Suprapubic skin (tissue), 4 donors: ENCODE measurements at regions not wholly inside any gene's neighbourhood (a gene's known extent, or its start where the extent isn't known, plus 50 kb on each side); places are given as distances from the start of the nearest gene placed in this dataset.

ENCODE experiments used
- DNase-seq, 2 donors: peaks; one replicate each; pipeline ENCODE4 v3.0.0-alpha.2; 2019; ENCODE audit warnings: low spot score in 2 of 2
- H3K27ac ChIP-seq: fragments of 200-600 bp; sonication (generic); one replicate; pipeline ENCODE4 v1.5.1; 2019
- H3K27me3 ChIP-seq: fragments of 200-600 bp; sonication (generic); one replicate; pipeline ENCODE4 v1.5.1; 2019
- H3K36me3 ChIP-seq: fragments of 200-600 bp; sonication (generic); one replicate; pipeline ENCODE4 v1.5.1; 2019
- H3K4me1 ChIP-seq: fragments of 200-600 bp; sonication (generic); one replicate; pipeline ENCODE4 v1.5.1; 2019
- H3K4me3 ChIP-seq: fragments of 200-600 bp; sonication (generic); one replicate; pipeline ENCODE4 v1.5.1; 2019; ENCODE audit warnings: mild to moderate bottlenecking
- H3K9me3 ChIP-seq: fragments of 200-600 bp; sonication (generic); one replicate; pipeline ENCODE4 v1.5.1; 2019
- CTCF ChIP-seq, 2 donors: fragments of 200-600 bp in 1 of 2; fragments of 450-650 bp in 1 of 2; sonication (generic) in 1 of 2; IDR thresholded peaks; one replicate each; pipeline ENCODE4 v1.5.1; 2016 to 2019; ENCODE audit warnings: antibody characterized with exemption in 2 of 2, mild to moderate bottlenecking in 1 of 2, moderate library complexity in 1 of 2
- EP300 ChIP-seq: sonication (generic); formaldehyde crosslinking; IDR thresholded peaks from one replicate; pipeline ENCODE4 v1.6.1; 2017; ENCODE audit warnings: antibody characterized with exemption
- POLR2A ChIP-seq, 2 donors: fragments of 450-650 bp; IDR thresholded peaks; one replicate each; pipeline ENCODE4 v1.6.1; 2017; ENCODE audit warnings: antibody characterized with exemption in 2 of 2, mild to moderate bottlenecking in 2 of 2, moderate library complexity in 2 of 2
- POLR2AphosphoS5 ChIP-seq, 3 donors: sonication (generic); formaldehyde crosslinking; IDR thresholded peaks; one replicate each; pipeline ENCODE4 v1.6.1; 2017; ENCODE audit warnings: antibody characterized with exemption in 3 of 3
- WGBS: methylation state at CpG from one replicate; pipeline ENCODE4 v1.1.5; 2018; 5-methylcytosine and 5-hydroxymethylcytosine counted together

DNA sequence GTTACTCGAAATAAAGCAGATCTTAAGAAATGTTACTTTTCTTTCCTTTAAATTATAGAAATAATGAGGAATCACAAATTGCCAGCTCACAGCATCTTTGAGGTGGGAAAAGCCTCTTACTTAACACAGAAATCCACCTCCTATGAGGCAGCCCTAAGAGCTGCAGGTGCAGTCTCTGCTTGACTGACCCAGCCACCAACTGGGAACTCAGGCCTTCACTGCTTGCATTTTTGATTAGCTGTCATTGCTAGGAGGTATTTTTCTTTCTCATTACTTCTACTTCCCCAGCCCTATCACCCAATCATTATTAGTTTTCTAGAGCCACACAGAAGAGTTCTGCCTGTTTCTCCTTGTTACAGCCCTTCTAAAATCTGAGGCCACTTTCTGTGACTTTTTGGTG is 416.5 kb upstream of the KLF4 start:
- WGBS = 88% methylated on average over 1 of the region's 1 CpG
- no peak overlapping the region for H3K27ac ChIP-seq

DNA sequence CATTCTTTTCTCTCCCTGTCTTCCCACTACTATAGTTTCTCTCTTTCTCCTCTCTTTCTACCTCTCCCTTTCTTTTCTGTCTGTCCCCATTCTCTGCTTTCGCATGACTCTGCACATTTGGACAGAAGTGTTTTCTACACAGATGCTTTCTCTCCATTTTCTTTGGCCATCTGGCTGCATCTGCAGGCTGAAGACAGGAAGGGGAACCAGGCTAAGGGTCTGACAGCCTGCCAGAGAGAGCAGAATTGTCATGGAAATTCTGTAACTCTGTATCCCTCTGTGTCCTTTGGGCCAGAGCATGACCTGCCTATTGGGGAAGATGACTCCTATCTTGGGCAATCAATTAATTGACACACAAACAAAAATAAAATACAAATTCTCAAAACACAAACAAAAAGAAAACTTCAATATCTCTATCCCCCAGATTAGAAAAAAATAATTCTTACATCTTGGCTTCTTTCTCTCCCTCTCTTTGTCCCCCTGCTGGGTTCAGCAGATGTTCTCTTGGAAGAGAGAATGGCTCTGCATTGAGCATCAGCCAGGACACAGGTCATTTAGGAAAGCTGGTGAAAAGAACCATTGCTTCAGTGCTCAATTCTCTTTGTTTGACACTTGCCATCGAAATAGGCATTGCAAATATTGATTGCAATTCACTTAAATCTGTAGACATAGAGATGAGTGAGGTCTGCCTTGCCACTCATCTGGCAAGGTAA is 415.9 kb upstream of the KLF4 start:
- Histone ChIP-seq H3K27ac (no peak overlapping the region), H3K9me3 (no peaks in the 10 kb centered on the region), H3K27me3 (no peaks in the 10 kb centered on the region), H3K4me3 (no peak overlapping the region), H3K4me1 (no peaks in the 10 kb centered on the region), H3K36me3 (no peaks in the 10 kb centered on the region)
- no peak for DNase-seq
- TF ChIP-seq POLR2AphosphoS5 (IDR thresholded peaks at IDR 0.05) (no peak), POLR2A (IDR thresholded peaks at IDR 0.05) (no peak), EP300 (no peak), CTCF (IDR thresholded peaks at IDR 0.05) (no peak)
- WGBS = 70% methylated on average over 2 of the region's 2 CpGs

More for the DNA sequence above, 416.5 kb upstream of the KLF4 start:
- no peaks in the 10 kb centered on the region for H3K4me1 ChIP-seq
- no peaks in the 10 kb centered on the region for H3K27me3 ChIP-seq
- H3K36me3 ChIP-seq = no peaks in the 10 kb centered on the region
- no peak for TF ChIP-seq EP300
- no peaks in the 10 kb centered on the region for H3K9me3 ChIP-seq
- no peak overlapping the region for H3K4me3 ChIP-seq
- no peak for DNase-seq

- Histone ChIP-seq H3K4me3 (no peak overlapping the region), H3K36me3 (no peaks in the 10 kb centered on the region), H3K27ac (no peak overlapping the region), H3K9me3 (no peaks in the 10 kb centered on the region), H3K27me3 (no peaks in the 10 kb centered on the region), H3K4me1 (no peaks in the 10 kb centered on the region)
- no peak for DNase-seq
- TF ChIP-seq EP300 (no peak), CTCF (IDR thresholded peaks at IDR 0.05) (no peak), POLR2AphosphoS5 (IDR thresholded peaks at IDR 0.05) (no peak), POLR2A (IDR thresholded peaks at IDR 0.05) (no peak)
- 100% methylated on average over 1 of the region's 1 CpG for WGBS
Observed at GRCh38 chr9:107899961-107900330, 410.4 kb upstream of the KLF4 start.

DNA sequence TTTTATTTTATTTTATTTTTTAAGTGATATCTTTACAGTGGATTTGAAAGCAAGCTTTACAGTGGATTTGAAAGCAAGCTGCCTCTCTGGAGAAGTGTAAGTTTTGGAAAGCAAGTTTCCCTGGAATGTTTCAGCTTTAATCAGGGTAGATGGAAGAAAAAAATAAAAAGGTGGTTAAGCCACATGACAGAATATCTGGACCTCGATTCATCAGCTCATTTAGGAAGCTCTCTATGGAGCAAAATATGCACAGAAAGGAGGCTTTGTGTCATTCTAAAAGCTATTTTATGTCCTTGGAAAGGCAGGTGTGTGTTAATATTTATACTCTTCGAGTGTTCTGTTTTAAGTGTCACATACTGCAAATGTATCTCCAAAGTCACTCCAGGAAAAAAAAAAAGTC is 409.2 kb upstream of the KLF4 start:
- TF ChIP-seq POLR2A (IDR thresholded peaks at IDR 0.05) = no peak
- TF ChIP-seq POLR2AphosphoS5 (IDR thresholded peaks at IDR 0.05) = no peak
- TF ChIP-seq CTCF (IDR thresholded peaks at IDR 0.05) = no peak
- no peak for TF ChIP-seq EP300
- H3K27ac ChIP-seq = no peak overlapping the region
- WGBS = 58% methylated on average over 2 of the region's 2 CpGs
- no peaks in the 10 kb centered on the region for H3K36me3 ChIP-seq
- H3K9me3 ChIP-seq = no peaks in the 10 kb centered on the region
- DNase-seq = no peak
- no peaks in the 10 kb centered on the region for H3K27me3 ChIP-seq
- no peaks in the 10 kb centered on the region for H3K4me1 ChIP-seq
- no peak overlapping the region for H3K4me3 ChIP-seq

- Histone ChIP-seq H3K36me3 (no peaks in the 10 kb centered on the region), H3K27me3 (no peaks in the 10 kb centered on the region), H3K4me3 (no peak overlapping the region), H3K27ac (no peak overlapping the region), H3K4me1 (no peaks in the 10 kb centered on the region), H3K9me3 (no peaks in the 10 kb centered on the region)
- TF ChIP-seq POLR2A (IDR thresholded peaks at IDR 0.05) = no peak
- no peak for DNase-seq
- 86% methylated on average over 1 of the region's 1 CpG for WGBS
Observed at GRCh38 chr9:107896544-107896943, 407.0 kb upstream of the KLF4 start.

DNA sequence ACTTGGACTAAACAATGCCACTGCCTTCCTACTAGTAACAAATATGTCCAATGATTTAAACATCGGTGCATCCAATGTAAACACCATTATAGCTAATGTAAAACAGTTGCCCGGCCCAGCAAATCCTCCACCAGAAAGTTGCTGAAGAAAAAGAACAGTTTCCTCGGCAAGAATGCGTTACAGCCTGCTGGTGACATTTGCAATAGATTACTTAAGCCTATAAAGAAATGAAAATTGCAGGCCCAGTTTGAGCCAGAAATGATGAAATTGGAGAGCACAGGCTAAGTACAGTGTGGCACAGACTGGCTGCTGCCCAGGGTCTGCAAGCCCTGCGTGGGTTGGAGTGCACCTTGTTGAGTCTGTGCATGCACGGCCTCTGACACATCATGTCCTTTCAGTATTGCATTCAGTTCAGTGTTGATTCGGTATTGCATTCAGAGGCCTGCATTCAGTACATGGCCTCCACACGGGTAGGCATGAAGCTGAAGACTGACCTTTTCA is 406.0 kb upstream of the KLF4 start:
- no peak overlapping the region for H3K27ac ChIP-seq
- TF ChIP-seq CTCF (IDR thresholded peaks at IDR 0.05) = no peak
- TF ChIP-seq EP300 = no peak
- TF ChIP-seq POLR2A (IDR thresholded peaks at IDR 0.05) = no peak
- no peak for TF ChIP-seq POLR2AphosphoS5 (IDR thresholded peaks at IDR 0.05)

More for the DNA sequence above, 406.0 kb upstream of the KLF4 start:
- no peaks in the 10 kb centered on the region for H3K27me3 ChIP-seq
- no peaks in the 10 kb centered on the region for H3K9me3 ChIP-seq
- 68% methylated on average over 8 of the region's 8 CpGs for WGBS
- no peak for DNase-seq
- no peak overlapping the region for H3K4me3 ChIP-seq
- H3K4me1 ChIP-seq = no peaks in the 10 kb centered on the region
- no peaks in the 10 kb centered on the region for H3K36me3 ChIP-seq
